ENCODE measurements at regions not wholly inside any gene's neighbourhood (a gene's known extent, or its start where the extent isn't known, plus 50 kb on each side); places are given as distances from the start of the nearest gene placed in this dataset.

GRCh38 chr2:236824836-236825235, 255.2 kb downstream of the ACKR3 start:
- no peak for DNase-seq (ENCODE audit: low read depth)
- no peaks in the 10 kb centered on the region for H3K36me3 ChIP-seq (ENCODE audit: control insufficient read depth, insufficient read depth, low read length)
- no peak for TF ChIP-seq CTCF (IDR thresholded peaks at IDR 0.05; ENCODE audit: insufficient read depth, low read length, poor library complexity, severe bottlenecking)
- no peak overlapping the region for H3K4me3 ChIP-seq (ENCODE audit: low read depth, low read length)
- H3K27me3 ChIP-seq (ENCODE audit: control insufficient read depth, insufficient read depth, low read length): peaks cover 10% of the 10 kb centered on the region

GRCh38 chr2:236825989-236826510, 256.4 kb downstream of the ACKR3 start:
- Histone ChIP-seq H3K27me3 (ENCODE audit: control insufficient read depth, insufficient read depth, low read length) (peaks cover 2% of the 10 kb centered on the region), H3K4me3 (ENCODE audit: low read depth, low read length) (no peak overlapping the region), H3K36me3 (ENCODE audit: control insufficient read depth, insufficient read depth, low read length) (no peaks in the 10 kb centered on the region)
- DNase-seq (ENCODE audit: low read depth): no peak
- TF ChIP-seq CTCF (IDR thresholded peaks at IDR 0.05; ENCODE audit: insufficient read depth, low read length, poor library complexity, severe bottlenecking): no peak

GRCh38 chr2:236826606-236827156, 257.1 kb downstream of the ACKR3 start:
- Histone ChIP-seq H3K4me3 (ENCODE audit: low read depth, low read length) (no peak overlapping the region), H3K27me3 (ENCODE audit: control insufficient read depth, insufficient read depth, low read length) (no peaks in the 10 kb centered on the region), H3K36me3 (ENCODE audit: control insufficient read depth, insufficient read depth, low read length) (no peaks in the 10 kb centered on the region)
- TF ChIP-seq CTCF (IDR thresholded peaks at IDR 0.05; ENCODE audit: insufficient read depth, low read length, poor library complexity, severe bottlenecking): no peak
- DNase-seq (ENCODE audit: low read depth): no peak

GRCh38 chr2:236827997-236828396, 257.7 kb upstream of the COPS8 start:
- Histone ChIP-seq H3K36me3 (ENCODE audit: control insufficient read depth, insufficient read depth, low read length) (no peaks in the 10 kb centered on the region), H3K27me3 (ENCODE audit: control insufficient read depth, insufficient read depth, low read length) (no peaks in the 10 kb centered on the region), H3K4me3 (ENCODE audit: low read depth, low read length) (no peak overlapping the region)
- no peak for DNase-seq (ENCODE audit: low read depth)
- TF ChIP-seq CTCF (IDR thresholded peaks at IDR 0.05; ENCODE audit: insufficient read depth, low read length, poor library complexity, severe bottlenecking): no peak

GRCh38 chr2:236828820-236829219, 256.9 kb upstream of the COPS8 start:
- no peaks in the 10 kb centered on the region for H3K36me3 ChIP-seq (ENCODE audit: control insufficient read depth, insufficient read depth, low read length)
- TF ChIP-seq CTCF (IDR thresholded peaks at IDR 0.05; ENCODE audit: insufficient read depth, low read length, poor library complexity, severe bottlenecking): no peak
- no peak overlapping the region for H3K4me3 ChIP-seq (ENCODE audit: low read depth, low read length)
- DNase-seq (ENCODE audit: low read depth): no peak
- no peaks in the 10 kb centered on the region for H3K27me3 ChIP-seq (ENCODE audit: control insufficient read depth, insufficient read depth, low read length)

GRCh38 chr2:236830926-236831325, 254.8 kb upstream of the COPS8 start:
- no peak for DNase-seq (ENCODE audit: low read depth)

More at GRCh38 chr2:236830926-236831325, 254.8 kb upstream of the COPS8 start:
- H3K36me3 ChIP-seq (ENCODE audit: control insufficient read depth, insufficient read depth, low read length): no peaks in the 10 kb centered on the region
- TF ChIP-seq CTCF (IDR thresholded peaks at IDR 0.05; ENCODE audit: insufficient read depth, low read length, poor library complexity, severe bottlenecking): no peak
- no peaks in the 10 kb centered on the region for H3K27me3 ChIP-seq (ENCODE audit: control insufficient read depth, insufficient read depth, low read length)
- H3K4me3 ChIP-seq (ENCODE audit: low read depth, low read length): no peak overlapping the region
